ENCODE measurements at regions not wholly inside any gene's neighbourhood (a gene's known extent, or its start where the extent isn't known, plus 50 kb on each side); places are given as distances from the start of the nearest gene placed in this dataset.
A peak's percentile ranks its signal among the peaks of the same experiment; 100 is the strongest.

DNA sequence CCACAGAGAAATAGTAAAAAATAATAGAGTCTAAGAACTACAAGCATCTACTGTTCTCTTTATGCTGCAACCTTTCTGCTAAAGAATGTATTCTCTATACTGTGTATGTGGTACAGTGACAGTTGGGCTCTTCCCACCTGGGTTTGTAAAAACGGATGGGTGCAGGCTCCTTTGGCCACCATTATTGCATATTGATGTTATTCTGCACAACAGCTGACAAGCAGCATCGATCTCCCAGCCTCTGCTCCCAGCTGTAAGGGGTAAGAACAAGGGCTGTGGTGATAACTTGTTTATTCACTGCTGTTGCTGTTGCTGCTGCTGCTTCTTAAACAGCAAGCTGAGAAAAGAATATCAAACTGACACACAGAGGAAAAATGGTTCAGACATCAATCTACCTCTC lies 56.1 kb downstream of the KCNRG start:
- DNase-seq (ENCODE audit: low read depth in 2 of 3, low spot score in 2 of 3), result no peak

DNA sequence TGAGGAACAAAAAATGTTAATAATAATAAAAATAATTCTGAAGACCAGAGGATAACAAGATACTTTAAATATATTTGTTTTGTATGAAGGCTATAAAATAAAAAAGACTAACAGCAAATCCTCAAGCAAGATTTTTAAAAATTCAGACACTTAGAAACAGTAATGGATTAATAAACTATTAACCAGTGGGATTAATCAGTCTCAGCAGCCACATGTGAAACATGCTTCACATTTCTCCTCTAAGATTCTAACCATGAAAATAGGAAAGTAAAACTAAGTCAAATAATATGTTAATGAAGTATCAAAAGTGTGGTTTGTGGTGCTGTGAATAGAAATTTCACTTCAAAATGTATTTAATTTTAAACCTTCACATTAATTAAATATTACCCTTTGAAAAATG lies 57.4 kb downstream of the KCNRG start:
- no peak for DNase-seq (ENCODE audit: low read depth in 2 of 3, low spot score in 2 of 3)

DNA sequence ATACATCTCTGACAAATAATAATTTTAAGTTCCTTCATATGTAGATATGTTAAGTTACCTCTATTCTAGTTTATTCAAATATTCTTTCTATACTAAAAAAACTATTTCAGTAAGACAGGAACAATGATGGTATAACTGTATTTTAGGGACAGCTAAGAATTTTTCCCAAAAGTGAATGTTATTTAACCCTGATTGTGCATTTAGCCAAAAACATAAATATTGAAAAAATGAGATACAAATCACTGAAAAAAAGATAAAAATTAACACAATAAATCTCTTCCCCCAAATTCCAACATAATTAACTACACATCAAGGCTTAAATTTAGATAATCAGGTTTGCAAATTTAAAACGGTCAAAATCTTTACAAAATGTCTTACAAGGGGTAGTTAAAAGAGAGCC lies 58.1 kb downstream of the KCNRG start:
- no peak for DNase-seq (ENCODE audit: low read depth in 2 of 3, low spot score in 2 of 3)

DNA sequence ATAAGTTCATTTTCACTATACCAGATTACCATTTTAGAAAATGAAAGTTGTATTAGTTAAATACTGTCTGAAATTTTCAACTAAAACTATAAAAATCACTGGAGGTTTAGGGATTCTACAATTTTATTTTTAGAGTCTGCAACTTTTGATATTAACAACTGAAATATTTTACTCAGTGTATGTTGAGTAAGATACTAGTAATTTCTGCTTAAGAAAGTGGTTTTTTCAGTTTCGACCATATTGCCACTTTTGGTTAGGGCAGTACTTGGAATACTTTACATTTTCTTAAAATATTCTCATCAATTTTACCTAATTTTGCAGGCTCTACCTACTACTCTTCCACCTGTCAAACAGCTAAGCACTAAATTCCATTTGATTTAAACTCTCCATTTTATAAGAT lies 59.6 kb downstream of the KCNRG start:
- no peak for DNase-seq (ENCODE audit: low read depth in 2 of 3, low spot score in 2 of 3)

DNA sequence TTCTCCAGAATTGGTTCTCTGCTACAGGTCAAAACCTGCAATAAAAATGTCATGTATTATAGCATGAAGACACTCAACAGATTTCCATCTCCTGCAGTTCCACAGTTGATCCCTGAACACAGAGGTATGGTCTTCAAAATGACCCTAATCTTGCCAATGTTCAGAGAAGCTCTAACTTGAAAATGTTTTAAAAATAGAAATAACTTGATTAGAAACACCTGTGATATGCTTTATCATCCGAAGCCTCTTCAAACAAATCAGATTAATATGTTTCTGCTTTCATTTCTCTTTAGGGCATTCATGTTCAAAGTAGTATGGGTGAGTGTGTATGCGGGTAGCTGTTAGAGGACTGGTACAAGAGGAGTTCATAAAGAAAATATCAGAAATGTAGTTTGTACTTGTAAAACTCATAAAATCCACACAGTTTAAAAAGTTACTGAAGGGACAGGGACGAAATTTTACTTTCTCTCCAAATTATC lies 60.4 kb downstream of the KCNRG start:
- no peak for DNase-seq (ENCODE audit: low read depth in 2 of 3, low spot score in 2 of 3)

DNA sequence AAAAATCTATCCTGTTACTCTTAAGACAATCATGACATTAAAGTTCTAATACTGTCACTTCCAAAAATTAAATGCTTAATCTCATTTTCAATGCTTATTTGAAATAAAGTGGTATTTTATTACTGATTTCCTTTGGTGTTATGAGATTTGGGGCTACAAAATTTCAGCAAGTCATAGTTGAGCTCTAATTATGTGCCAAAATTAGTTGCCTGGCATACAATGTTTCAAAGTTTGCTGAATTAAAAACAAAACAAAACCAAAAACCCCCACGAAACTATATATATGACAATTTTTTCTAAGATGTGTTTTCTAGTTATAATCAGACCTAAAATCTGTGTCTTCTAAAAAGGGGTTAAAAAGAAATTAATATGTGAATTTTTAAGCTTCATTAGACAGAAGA lies 62.2 kb downstream of the KCNRG start:
- no peak for DNase-seq (ENCODE audit: low read depth in 2 of 3, low spot score in 2 of 3)

DNA sequence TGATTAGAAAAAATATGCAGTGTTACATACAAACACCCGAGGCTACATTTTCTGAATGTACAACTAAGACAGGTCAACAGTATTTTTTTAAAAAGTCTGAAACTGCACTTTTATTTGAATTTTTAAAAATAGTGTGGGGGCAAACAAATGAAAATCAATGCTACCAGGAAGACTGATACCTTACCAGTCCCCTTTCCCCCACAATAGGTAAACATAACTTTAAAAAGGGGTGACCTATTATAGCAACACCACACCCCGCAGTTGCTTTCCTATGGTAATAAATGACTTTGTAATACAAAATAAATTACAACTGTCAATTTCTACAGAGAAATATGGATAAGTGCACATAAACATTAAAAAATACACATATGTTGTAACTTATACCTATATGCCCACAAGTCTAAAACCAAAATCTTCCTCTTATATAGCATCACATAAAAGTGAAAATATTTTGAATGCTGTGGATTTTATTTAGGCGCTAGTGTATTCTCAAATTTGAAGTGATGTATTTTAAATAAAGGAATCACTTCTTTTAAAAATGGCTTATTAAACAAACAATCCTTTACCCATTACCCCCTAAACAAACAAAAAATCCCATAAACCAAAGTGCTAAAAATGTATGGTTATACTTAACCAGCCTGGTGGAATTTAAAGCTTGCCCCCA lies 63.1 kb downstream of the KCNRG start:
- no peak for DNase-seq (ENCODE audit: low read depth in 2 of 3, low spot score in 2 of 3)

DNA sequence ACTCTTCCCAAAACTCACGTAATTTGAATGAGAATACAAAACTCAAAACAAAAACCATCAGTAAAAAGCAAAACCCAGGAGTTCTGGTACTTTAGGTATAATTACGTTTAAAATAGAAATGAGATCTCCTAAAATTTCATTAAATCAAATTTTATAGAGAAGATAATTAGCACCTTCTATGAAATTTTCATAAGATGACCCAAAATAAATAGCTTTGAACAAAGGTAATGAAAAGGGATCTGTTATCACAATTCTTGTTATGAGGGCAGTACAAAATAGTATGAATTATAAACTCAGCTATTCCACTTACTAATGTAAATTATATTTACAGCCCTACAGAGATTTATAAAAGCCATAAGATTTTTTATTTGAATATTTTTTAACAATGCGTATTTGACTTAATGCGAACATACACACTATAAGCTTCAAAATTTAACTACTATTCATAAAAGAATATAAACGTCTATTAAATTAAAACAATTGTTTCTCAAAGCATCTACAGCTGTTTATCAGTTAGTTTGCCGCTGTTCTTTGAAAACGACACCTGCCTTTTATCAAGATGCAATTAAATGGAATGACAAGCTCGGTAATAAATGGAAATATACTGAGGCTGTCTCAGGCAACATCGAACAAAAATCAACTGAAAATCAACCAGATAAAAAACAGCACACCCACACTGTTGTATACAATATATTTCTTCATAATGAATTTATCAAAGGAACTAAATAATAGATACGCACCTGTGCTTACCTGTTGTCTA lies 63.8 kb downstream of the KCNRG start:
- no peak for DNase-seq (ENCODE audit: low read depth in 2 of 3, low spot score in 2 of 3)

DNA sequence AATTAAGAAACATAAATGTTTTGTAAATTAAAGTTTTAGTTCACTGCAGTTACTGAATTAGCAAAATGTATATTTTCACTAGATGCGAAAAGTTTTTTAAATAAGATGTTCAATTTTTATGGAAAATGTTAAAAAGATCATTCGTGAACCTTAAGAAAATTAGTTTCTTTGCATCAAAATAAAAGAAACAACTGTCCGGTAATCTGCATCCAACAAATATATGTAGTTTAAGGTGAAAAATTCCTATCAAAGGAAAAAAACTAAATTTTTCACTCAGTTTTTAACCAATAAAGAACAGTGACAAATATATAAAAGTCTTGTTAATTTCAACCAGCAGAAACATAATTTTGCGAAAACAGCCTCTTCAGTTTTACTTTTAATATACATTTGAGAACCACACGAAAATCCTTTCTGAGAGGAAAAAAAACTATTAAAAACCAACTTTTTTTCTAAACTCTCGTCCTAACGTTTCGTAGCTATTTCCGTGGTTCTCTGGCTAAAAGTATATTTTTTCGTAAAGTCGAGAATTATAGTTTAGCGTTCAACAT lies 64.5 kb downstream of the KCNRG start:
- DNase-seq (ENCODE audit: low read depth in 2 of 3, low spot score in 2 of 3), result no peak

DNA sequence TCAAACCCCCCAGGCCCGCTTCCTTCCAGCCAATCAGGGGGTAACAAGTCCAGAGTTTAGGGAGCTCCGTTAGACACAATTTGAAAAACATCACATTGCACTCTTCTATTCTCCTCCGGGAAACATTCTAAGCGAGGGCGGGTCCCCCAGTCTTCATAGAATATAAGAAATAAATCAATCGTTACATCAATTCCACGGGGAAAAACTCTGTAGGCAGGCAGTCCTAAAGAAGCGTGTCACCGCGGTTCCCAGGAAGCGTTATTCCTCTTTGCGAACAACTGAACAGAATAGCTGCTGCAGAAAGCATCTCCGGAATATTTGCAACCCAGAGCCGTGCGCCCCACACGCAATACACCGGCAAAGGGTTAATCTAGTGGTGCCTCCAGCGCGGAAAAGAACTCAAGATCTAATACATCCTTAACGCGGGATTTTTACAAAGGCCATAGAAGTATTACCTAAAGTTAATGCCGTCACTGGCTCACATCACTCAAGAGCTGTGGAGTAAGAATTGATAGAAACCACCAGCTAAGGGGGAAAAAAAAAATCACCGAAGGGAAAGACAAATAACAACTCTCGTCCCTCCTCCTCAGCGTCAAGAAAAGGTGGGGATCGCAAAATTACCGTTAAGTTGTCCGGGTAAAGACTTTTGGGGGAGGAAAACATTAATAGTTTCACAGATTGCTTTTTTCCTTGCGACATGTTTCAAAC lies 65.1 kb downstream of the KCNRG start:
- peak; percentile 29 to 55 (median 35) for DNase-seq (ENCODE audit: low read depth in 2 of 3, low spot score in 2 of 3)

DNA sequence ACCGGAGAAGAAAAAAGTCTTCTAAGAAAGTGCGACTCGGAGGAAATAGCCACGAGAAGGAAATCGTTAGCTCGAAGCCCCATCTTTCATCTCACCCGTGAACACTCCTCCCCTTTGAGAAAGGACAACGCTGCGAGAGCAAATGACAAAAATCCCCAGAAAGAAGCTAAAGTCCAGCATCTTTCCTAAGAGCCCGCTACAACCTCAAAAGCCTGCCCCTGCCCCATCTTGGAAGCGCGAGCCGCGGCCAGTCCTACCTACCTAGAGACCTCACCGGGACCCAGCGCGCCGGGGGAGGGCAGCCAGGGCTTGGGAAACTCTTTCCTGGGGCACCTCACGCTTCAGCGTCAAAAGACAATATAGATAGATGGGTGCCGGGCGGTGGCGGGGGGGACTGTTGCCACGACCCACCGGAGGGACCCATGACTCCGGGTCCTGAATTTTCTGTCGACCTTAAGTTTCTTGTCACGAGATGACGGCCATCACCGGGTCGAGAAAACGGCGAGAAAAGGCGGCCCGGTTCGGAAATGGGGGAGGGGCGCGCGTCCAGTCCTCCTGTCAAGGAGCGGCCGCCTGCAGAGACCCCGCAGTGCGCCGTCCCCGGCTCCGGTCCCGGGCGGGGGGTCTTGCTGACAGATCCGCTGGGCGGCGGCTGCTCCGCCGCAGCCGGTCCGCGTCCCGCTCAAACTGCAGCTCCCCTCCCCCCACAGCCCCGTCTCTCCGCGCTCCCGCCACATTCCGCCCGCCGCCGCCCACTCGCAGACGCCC lies 65.9 kb downstream of the KCNRG start:
- peak; percentile 30 to 45 (median 43) for DNase-seq (ENCODE audit: low read depth in 2 of 3, low spot score in 2 of 3)

DNA sequence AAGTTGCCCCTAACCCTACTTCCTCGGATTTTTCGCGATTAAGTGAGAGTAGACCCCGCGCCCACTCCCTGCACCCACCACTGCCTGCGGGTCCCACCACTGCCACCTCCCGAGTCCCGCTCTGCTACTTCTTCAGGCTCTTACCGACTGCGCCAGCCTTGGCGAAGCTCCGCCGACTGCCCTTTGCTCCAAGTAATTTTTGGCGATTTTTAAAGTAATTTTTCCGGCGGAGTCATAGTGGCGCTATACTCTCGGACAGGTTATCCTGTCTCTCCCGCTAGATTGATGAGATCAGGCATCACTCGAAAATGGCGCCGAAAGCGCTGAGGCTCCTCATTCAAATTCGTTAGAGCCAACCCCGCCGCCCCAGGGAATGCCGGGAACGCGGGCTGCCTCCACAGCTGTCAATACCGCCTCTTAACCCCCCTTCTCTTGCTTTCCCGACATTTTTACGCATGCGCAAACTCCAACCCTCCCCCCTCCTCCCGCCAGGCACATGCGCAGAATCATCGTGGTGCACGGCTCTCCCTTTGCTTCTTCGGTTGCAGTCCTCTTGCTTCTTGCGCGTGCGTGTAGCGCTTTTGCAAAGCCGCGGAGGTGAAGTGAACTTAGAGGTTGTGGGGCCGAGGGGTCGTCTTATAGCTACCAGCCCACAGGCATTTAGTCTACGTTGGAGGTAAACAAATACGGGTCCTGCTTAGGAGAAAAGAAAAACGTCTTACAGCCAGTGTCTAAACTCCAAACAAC lies 66.6 kb downstream of the KCNRG start:
- peak; percentile 98 to 99 (median 98) for DNase-seq (ENCODE audit: low read depth in 2 of 3, low spot score in 2 of 3)

DNA sequence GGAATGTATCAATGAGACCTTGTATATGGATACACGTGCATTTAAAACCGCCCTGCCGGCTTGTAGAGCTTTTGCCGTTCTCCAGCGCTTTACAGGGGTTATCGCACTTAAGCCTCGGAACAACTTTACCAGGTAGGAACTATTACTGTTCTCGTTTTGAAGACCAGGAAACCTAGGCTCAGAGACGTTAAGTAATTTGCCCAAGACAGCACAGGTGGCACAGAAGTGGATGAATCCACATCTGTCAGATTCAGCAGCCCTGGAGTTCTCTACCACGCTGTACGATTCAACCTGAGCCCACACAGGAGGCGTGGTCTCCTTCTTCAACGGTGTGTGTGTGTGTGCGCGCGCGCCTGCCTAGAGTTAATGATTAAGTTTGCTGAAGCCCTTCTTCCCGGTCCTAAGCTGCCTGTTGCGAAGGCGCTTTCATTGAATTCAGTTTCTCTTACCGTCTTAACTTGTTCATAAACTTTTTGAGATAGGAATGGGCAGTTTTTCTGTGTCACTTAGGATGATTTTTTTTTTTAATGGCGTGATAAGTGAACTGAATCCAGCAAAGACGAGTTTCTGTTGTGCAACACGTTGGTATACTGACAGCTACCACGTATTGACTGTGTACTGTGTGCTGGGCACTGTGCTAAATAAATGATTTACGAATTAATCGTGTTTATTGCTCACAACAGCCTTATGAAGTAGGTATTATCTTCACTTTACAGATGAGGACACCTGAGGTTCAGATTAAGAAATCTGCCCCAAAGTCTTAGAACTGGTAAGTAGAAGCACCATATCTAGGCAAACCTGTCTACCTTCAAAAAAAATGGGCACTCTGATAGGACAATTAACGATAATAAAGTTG lies 67.4 kb downstream of the KCNRG start:
- peak in 2 of 3 donors; percentile 76 to 78 for DNase-seq (ENCODE audit: low read depth in 2 of 3, low spot score in 2 of 3)

DNA sequence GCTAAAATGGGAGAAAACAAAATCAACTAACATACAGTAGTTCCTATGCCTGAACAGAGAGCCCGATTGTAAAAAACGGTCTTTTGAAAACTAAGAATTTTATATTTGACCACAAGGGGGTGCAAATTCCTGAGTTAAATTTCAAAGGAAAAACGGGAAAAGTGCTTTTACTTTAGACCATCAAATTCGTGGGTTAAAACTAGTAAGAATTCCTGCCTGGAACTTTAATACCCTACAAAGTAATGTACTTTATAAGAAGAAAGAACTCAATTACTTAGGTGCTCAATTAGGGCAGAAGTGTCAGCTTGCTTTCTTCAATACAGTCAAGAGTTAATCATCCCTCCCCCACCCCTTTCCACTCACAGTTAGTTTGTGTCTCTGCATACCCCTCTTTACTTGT lies 69.8 kb downstream of the KCNRG start:
- DNase-seq (ENCODE audit: low read depth in 2 of 3, low spot score in 2 of 3), result peak in 2 of 3 donors; percentile 36 to 37

DNA sequence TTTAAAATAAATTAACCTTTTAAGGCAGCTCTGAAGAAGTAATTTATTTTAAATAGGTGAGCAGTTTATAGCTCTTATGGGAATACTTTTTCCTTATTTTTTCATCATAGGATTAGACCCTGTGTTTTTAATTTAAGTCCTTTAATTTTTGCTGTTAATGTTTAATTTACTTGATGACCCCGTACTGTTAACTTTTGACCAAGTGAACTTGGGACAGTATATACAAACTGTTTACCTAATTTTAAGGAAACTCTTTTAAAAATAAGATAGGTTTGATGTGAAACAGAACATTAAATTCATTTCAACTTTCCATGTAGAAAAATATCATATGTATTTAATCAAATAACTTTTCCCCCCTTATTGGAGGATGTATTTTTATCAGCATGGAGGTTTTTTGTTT lies 74.4 kb downstream of the KCNRG start:
- DNase-seq (ENCODE audit: low read depth in 2 of 3, low spot score in 2 of 3), result no peak

DNA sequence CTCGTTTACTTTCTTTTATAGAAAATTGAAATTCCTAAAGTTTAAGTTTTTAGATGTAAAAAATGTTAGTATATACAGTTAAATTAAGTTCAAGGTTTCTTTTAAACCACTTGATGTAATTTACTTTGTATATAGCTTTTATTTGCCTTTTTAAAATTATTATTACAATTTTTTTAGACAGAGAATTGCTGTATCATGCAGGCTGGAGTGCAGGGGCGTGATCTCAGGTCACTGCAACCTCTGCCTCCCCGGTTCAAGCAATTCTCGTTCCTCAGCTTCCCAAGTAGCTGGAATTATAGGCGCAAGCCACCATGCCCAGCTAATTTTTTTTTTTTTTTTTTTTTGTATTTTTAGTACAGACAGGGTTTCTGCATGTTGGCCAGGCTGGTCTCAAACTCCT lies 75.0 kb downstream of the KCNRG start:
- DNase-seq (ENCODE audit: low read depth in 2 of 3, low spot score in 2 of 3), result no peak

DNA sequence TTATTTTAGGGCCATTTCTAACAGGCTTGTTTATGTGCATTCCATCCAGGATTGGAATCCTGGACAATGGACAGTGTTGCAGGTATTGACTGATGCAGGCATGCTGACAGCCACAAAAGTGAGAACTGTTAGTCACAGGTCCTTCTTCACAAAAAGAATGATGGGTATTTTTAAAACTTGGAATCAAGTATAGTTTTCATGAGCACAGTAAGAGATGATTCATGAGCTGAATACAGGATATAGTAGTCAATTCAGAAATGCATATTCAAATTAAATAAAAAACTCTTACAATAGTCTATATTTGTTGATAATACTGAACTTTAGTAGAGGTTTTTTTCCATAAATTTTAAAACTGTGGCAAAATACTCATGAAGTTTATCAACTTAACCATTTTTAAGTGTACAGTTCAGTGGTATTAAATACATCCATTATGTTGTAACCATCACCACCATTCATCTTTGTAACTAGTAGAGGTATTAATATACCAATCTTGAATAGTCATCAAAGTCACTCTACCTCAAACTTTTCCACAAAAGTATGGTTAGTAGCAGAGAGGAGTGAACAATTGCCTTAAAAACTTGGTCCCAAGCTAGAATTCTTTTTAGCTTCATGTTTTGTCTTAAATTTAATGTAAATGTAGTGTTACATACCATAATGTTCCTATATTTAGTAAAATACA lies 79.5 kb downstream of the KCNRG start:
- DNase-seq (ENCODE audit: low read depth in 2 of 3, low spot score in 2 of 3), result no peak

DNA sequence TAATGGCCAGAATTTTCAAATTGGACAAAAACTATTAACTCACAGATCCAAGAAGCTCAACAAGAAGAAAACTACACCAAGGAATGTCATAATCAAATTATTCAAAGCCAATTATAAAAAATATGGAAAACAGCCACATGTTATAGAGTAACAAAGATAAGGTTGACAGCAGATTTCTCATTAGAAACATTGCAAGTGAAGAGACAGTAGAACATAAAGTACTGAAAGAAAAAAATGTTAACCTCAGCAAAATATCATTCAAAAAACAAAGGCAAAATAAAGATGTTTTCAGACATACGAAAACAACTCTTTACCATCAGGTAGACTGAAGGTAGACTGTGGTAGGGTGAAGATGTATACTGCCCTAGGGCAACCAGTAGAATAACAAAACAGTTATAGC lies 83.4 kb downstream of the KCNRG start:
- DNase-seq (ENCODE audit: low read depth in 2 of 3, low spot score in 2 of 3), result peak in 1 of 3 donors; percentile 21

Measured in hematopoietic multipotent progenitor cell (in vitro differentiated cells).